ENCODE measurements at regions not wholly inside any gene's neighbourhood (a gene's known extent, or its start where the extent isn't known, plus 50 kb on each side); places are given as distances from the start of the nearest gene placed in this dataset.

GRCh38 chr6:98463038-98464000 is 371.1 kb upstream of the POU3F2 start:
- DNase-seq (ENCODE audit: low spot score), result no peak

GRCh38 chr6:98467091-98467490 is 367.3 kb upstream of the POU3F2 start:
- no peak for DNase-seq (ENCODE audit: low spot score)

- DNase-seq (ENCODE audit: low spot score), result no peak
Observed at GRCh38 chr6:98467902-98468301, 366.5 kb upstream of the POU3F2 start.

- no peak for DNase-seq (ENCODE audit: low spot score)
Observed at GRCh38 chr6:98469141-98469540, 365.2 kb upstream of the POU3F2 start.

- DNase-seq (ENCODE audit: low spot score), result no peak
Observed at GRCh38 chr6:98470821-98471220, 363.6 kb upstream of the POU3F2 start.

- DNase-seq (ENCODE audit: low spot score), result no peak
Observed at GRCh38 chr6:98471444-98471843, 362.9 kb upstream of the POU3F2 start.

GRCh38 chr6:98477231-98477630 is 357.1 kb upstream of the POU3F2 start:
- no peak for DNase-seq (ENCODE audit: low spot score)

GRCh38 chr6:98484696-98485095 is 349.7 kb upstream of the POU3F2 start:
- DNase-seq (ENCODE audit: low spot score), result no peak

GRCh38 chr6:98485593-98485992 is 348.8 kb upstream of the POU3F2 start:
- DNase-seq (ENCODE audit: low spot score), result no peak

- DNase-seq (ENCODE audit: low spot score), result no peak
Observed at GRCh38 chr6:98486057-98486456, 348.3 kb upstream of the POU3F2 start.

GRCh38 chr6:98487612-98488011 is 346.8 kb upstream of the POU3F2 start:
- DNase-seq (ENCODE audit: low spot score), result peak; percentile 61

GRCh38 chr6:98498144-98498775 is 336.1 kb upstream of the POU3F2 start:
- DNase-seq (ENCODE audit: low spot score), result no peak

- DNase-seq (ENCODE audit: low spot score), result no peak
Observed at GRCh38 chr6:98498866-98499265, 335.5 kb upstream of the POU3F2 start.

- DNase-seq (ENCODE audit: low spot score), result no peak
Observed at GRCh38 chr6:98514073-98514720, 320.2 kb upstream of the POU3F2 start.

- no peak for DNase-seq (ENCODE audit: low spot score)
Observed at GRCh38 chr6:98514796-98515195, 319.6 kb upstream of the POU3F2 start.

- DNase-seq (ENCODE audit: low spot score), result no peak
Observed at GRCh38 chr6:98516206-98516605, 318.2 kb upstream of the POU3F2 start.

GRCh38 chr6:98516866-98517265 is 317.5 kb upstream of the POU3F2 start:
- DNase-seq (ENCODE audit: low spot score), result no peak

- DNase-seq (ENCODE audit: low spot score), result peak; percentile 56
Observed at GRCh38 chr6:98525860-98526259, 308.5 kb upstream of the POU3F2 start.

GRCh38 chr6:98526465-98526864 is 307.9 kb upstream of the POU3F2 start:
- DNase-seq (ENCODE audit: low spot score), result no peak

- DNase-seq (ENCODE audit: low spot score), result no peak
Observed at GRCh38 chr6:98529364-98529763, 305.0 kb upstream of the POU3F2 start.

- DNase-seq (ENCODE audit: low spot score), result no peak
Observed at GRCh38 chr6:98530732-98531131, 303.6 kb upstream of the POU3F2 start.

GRCh38 chr6:98532004-98532403 is 302.4 kb upstream of the POU3F2 start:
- no peak for DNase-seq (ENCODE audit: low spot score)

GRCh38 chr6:98539741-98540140 is 294.6 kb upstream of the POU3F2 start:
- no peak for DNase-seq (ENCODE audit: low spot score)
